GM12891 (cell line): ENCODE measurements at regions not wholly inside any gene's neighbourhood (a gene's known extent, or its start where the extent isn't known, plus 50 kb on each side); places are given as distances from the start of the nearest gene placed in this dataset.

Source experiments
- PAX5 ChIP-seq: IDR thresholded peaks from 2 replicates; pipeline ENCODE4 v1.6.1; 2011; ENCODE audit warnings: low read length, moderate library complexity, mild to moderate bottlenecking; ENCODE audit not compliant: insufficient read depth, severe bottlenecking
- POLR2A ChIP-seq: IDR thresholded peaks from 2 replicates; pipeline ENCODE4 v1.6.1; 2011; ENCODE audit warnings: low read depth, low read length, control low read depth
- POLR2AphosphoS5 ChIP-seq: IDR thresholded peaks from 2 replicates; pipeline ENCODE4 v1.6.1; 2011; ENCODE audit warnings: low read depth, low read length, control low read depth
- SPI1 ChIP-seq: IDR thresholded peaks from 2 replicates; pipeline ENCODE4 v1.6.1; 2011; ENCODE audit warnings: low read depth, low read length, control low read depth
- TAF1 ChIP-seq: IDR thresholded peaks from 2 replicates; pipeline ENCODE4 v1.6.1; 2011; ENCODE audit warnings: low read depth, low read length, control low read depth

DNA sequence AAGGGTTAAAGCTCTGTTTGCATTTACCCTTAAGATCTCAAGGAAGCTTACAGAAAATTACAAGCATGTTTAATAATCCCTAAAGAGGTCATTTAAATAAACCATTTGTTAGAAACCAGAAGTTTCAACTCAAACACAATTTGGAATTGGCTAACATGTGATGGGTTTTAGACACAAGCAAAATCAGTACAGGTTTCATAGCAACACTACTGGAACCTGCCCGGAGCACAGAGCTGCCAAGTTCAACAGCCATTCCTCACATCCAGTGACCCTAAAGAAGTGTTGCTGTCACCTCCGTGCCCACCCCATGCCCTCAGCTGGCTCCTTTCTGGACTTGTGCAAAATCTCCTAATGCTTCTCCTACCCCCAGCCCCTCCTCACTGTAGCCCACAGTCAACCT lies 338.8 kb upstream of the AUTS2 start:
- TF ChIP-seq TAF1: no peak
- TF ChIP-seq SPI1: no peak
- no peak for TF ChIP-seq POLR2AphosphoS5
- no peak for TF ChIP-seq POLR2A
- TF ChIP-seq PAX5: no peak
